ENCODE measurements at regions not wholly inside any gene's neighbourhood (a gene's known extent, or its start where the extent isn't known, plus 50 kb on each side); places are given as distances from the start of the nearest gene placed in this dataset.

DNA sequence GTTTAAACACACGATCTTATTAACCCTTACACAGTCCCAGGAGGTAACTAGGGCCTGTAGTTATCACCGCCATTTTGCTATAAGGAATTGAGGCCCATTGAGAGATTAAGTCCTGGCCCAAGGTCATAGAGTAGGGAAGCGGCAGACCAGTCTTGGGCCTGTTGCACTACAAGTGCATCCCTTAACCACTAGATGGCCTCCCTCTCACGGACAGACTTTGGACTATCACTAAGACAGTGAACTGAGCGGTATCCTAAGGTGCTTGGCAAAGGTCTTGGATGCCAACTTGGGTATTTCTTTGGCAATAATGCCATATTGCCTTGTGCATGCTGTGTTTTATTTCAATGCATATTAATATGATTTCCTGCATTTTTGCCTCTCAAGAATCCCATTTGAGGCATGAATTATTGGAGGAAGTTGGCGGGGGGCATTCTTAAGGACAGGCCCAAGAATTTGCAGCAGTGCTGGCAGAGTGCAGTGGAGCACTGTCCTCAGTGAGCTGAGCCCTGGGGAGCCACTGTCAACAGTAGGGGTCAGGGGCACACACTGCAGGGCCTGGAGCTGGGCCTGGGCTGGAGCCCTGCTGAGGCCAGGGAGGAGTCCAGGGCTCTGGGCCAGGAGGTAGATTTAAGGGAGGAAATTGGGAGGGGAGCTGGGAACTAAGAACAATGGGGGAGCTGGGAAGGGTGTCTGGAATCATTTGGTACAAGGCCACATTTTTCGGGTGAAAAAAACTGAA is 147.4 kb downstream of the SMIM20 start:
- TF ChIP-seq TAF1 (IDR thresholded peaks at IDR 0.05; ENCODE audit: low read depth) (no peak), TCF12 (IDR thresholded peaks at IDR 0.05; ENCODE audit: low read depth) (peak; percentile 87), EGR1 (IDR thresholded peaks at IDR 0.05) (no peak), RAD21 (IDR thresholded peaks at IDR 0.05; ENCODE audit: low read depth) (peak; percentile 85), FOXM1 (IDR thresholded peaks at IDR 0.05; ENCODE audit: borderline replicate concordance, low read depth) (peak; percentile 63; the same call in 1 of the 2 replicates), ZBTB7A (IDR thresholded peaks at IDR 0.05; ENCODE audit: low read depth) (no peak), NFIC (IDR thresholded peaks at IDR 0.05) (peak; percentile 89), EP300 (IDR thresholded peaks at IDR 0.05; ENCODE audit: borderline replicate concordance) (peak; percentile 86), YY1 (IDR thresholded peaks at IDR 0.05; ENCODE audit: low read depth) (no peak), TEAD4 (IDR thresholded peaks at IDR 0.05) (peak; percentile 79), CREB1 (IDR thresholded peaks at IDR 0.05; ENCODE audit: low read depth) (no peak), CEBPB (IDR thresholded peaks at IDR 0.05) (no peak)
- TF ChIP-seq, protein P1, sequence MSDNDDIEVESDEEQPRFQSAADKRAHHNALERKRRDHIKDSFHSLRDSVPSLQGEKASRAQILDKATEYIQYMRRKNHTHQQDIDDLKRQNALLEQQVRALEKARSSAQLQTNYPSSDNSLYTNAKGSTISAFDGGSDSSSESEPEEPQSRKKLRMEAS (IDR thresholded peaks at IDR 0.05): no peak
- TF ChIP-seq, protein P2, sequence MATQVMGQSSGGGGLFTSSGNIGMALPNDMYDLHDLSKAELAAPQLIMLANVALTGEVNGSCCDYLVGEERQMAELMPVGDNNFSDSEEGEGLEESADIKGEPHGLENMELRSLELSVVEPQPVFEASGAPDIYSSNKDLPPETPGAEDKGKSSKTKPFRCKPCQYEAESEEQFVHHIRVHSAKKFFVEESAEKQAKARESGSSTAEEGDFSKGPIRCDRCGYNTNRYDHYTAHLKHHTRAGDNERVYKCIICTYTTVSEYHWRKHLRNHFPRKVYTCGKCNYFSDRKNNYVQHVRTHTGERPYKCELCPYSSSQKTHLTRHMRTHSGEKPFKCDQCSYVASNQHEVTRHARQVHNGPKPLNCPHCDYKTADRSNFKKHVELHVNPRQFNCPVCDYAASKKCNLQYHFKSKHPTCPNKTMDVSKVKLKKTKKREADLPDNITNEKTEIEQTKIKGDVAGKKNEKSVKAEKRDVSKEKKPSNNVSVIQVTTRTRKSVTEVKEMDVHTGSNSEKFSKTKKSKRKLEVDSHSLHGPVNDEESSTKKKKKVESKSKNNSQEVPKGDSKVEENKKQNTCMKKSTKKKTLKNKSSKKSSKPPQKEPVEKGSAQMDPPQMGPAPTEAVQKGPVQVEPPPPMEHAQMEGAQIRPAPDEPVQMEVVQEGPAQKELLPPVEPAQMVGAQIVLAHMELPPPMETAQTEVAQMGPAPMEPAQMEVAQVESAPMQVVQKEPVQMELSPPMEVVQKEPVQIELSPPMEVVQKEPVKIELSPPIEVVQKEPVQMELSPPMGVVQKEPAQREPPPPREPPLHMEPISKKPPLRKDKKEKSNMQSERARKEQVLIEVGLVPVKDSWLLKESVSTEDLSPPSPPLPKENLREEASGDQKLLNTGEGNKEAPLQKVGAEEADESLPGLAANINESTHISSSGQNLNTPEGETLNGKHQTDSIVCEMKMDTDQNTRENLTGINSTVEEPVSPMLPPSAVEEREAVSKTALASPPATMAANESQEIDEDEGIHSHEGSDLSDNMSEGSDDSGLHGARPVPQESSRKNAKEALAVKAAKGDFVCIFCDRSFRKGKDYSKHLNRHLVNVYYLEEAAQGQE (IDR thresholded peaks at IDR 0.05; ENCODE audit: low read depth): no peak
- TF ChIP-seq, protein P3, sequence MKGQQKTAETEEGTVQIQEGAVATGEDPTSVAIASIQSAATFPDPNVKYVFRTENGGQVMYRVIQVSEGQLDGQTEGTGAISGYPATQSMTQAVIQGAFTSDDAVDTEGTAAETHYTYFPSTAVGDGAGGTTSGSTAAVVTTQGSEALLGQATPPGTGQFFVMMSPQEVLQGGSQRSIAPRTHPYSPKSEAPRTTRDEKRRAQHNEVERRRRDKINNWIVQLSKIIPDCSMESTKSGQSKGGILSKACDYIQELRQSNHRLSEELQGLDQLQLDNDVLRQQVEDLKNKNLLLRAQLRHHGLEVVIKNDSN (IDR thresholded peaks at IDR 0.05): no peak

DNA sequence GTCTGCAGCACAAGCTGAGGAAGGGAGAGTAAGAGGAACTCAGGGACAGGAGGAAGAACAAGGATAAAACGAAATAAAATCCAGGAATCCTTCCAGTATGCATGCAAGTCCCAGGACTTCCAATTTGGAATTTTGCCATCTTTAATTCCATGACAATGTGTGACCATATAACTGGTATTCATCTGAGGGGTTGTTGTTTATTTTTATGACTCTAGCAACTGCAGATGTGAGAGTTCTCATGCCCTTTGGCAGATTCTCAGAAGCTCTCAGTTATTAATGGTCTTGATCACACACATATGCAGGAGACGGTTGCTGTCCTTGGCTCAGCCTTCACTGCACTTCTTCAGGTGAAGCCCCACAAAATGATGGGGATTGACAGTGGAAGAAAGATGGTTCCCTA is 148.2 kb downstream of the SMIM20 start:
- TF ChIP-seq CREB1 (IDR thresholded peaks at IDR 0.05; ENCODE audit: low read depth): no peak
- TF ChIP-seq NFIC (IDR thresholded peaks at IDR 0.05): no peak
- no peak for TF ChIP-seq CEBPB (IDR thresholded peaks at IDR 0.05)
- TF ChIP-seq, protein P2 (IDR thresholded peaks at IDR 0.05; ENCODE audit: low read depth): no peak
- TF ChIP-seq FOXM1 (IDR thresholded peaks at IDR 0.05; ENCODE audit: borderline replicate concordance, low read depth): no peak
- no peak for TF ChIP-seq TEAD4 (IDR thresholded peaks at IDR 0.05)
- TF ChIP-seq, protein P3 (IDR thresholded peaks at IDR 0.05): no peak
- no peak for TF ChIP-seq EP300 (IDR thresholded peaks at IDR 0.05; ENCODE audit: borderline replicate concordance)
- no peak for TF ChIP-seq TAF1 (IDR thresholded peaks at IDR 0.05; ENCODE audit: low read depth)
- no peak for TF ChIP-seq RAD21 (IDR thresholded peaks at IDR 0.05; ENCODE audit: low read depth)
- TF ChIP-seq, protein P1 (IDR thresholded peaks at IDR 0.05): no peak
- TF ChIP-seq YY1 (IDR thresholded peaks at IDR 0.05; ENCODE audit: low read depth): no peak
- TF ChIP-seq ZBTB7A (IDR thresholded peaks at IDR 0.05; ENCODE audit: low read depth): no peak
- no peak for TF ChIP-seq TCF12 (IDR thresholded peaks at IDR 0.05; ENCODE audit: low read depth)

DNA sequence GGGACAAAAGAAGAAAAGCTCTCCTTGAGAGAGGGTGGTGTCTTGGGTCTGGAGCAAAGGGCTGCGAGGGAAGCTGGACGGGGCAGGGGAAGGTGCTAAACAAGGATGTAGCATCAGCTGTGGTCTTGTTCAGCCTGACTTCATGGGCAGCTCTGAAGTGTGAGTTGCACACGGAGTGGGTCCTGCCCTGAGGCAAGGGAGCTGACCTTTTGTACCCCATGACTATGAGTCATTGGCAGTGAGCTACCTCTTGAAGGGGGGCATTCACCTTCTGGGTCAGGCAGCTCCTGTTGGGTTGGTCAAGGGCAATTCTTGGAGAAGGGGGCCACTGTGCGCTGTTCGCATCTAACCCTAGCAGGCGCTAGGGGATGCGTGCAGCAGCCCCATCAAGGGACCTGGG is 151.8 kb downstream of the SMIM20 start:
- TF ChIP-seq TCF12 (IDR thresholded peaks at IDR 0.05; ENCODE audit: low read depth): no peak
- TF ChIP-seq, protein P3 (IDR thresholded peaks at IDR 0.05): no peak

DNA sequence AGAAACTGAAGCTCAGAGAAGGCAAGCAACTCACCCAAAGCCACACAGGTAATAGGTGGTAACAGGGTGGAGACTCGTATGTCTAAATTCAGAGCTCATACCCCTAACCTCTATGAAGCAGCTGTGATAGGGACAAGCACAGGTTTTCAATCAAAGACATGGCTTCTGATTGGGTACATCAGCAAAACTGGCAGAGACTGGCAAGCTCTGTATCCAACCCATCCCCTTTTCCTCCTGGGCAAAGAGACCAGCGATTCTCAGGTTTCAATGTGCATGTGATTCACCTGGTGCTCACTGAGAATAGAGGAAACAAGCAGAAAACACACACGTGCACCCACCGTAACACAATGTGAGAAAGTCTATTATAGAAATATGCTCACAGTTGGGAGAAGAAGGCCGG is 153.0 kb downstream of the SMIM20 start:
- TF ChIP-seq EGR1 (IDR thresholded peaks at IDR 0.05) (no peak), ZBTB7A (IDR thresholded peaks at IDR 0.05; ENCODE audit: low read depth) (no peak), EP300 (IDR thresholded peaks at IDR 0.05; ENCODE audit: borderline replicate concordance) (no peak), RAD21 (IDR thresholded peaks at IDR 0.05; ENCODE audit: low read depth) (no peak), CEBPB (IDR thresholded peaks at IDR 0.05) (no peak), TAF1 (IDR thresholded peaks at IDR 0.05; ENCODE audit: low read depth) (no peak), TCF12 (IDR thresholded peaks at IDR 0.05; ENCODE audit: low read depth) (no peak)
- TF ChIP-seq, protein P2 (IDR thresholded peaks at IDR 0.05; ENCODE audit: low read depth): no peak
